Stimulated activated CD8-positive, alpha-beta memory T cell treated with anti-CD3 and anti-CD28 coated beads, Interleukin-4, amount 100 ng/mL, for 24 hours (primary cell): ENCODE measurements at regions not wholly inside any gene's neighbourhood (a gene's known extent, or its start where the extent isn't known, plus 50 kb on each side); places are given as distances from the start of the nearest gene placed in this dataset.
"Not testable (repeated sequence)": the region's sequence is repeated elsewhere in the genome, so short reads cannot be mapped to it uniquely, and the experiment has no call there.

ENCODE experiments used
- DNase-seq: peaks from one replicate; pipeline ENCODE4 v3.0.0-alpha.2; 2020; ENCODE audit warnings: low read depth

- DNase-seq: no peak
Measured at GRCh38 chr2:144011098-144011497, 508.8 kb downstream of the ZEB2 start.

GRCh38 chr2:144010096-144010836, 509.7 kb downstream of the ZEB2 start:
- DNase-seq: no peak

- no peak for DNase-seq
Measured at GRCh38 chr2:144006139-144006538, 513.8 kb downstream of the ZEB2 start.

- DNase-seq: no peak
Measured at GRCh38 chr2:144004742-144005141, 515.2 kb downstream of the ZEB2 start.

- no peak for DNase-seq
Measured at GRCh38 chr2:144003460-144004075, 516.4 kb downstream of the ZEB2 start.

GRCh38 chr2:143996974-143997373, 522.9 kb downstream of the ZEB2 start:
- DNase-seq: no peak

- DNase-seq: no peak
Measured at GRCh38 chr2:143994961-143995360, 525.0 kb downstream of the ZEB2 start.

GRCh38 chr2:143991596-143991995, 528.3 kb downstream of the ZEB2 start:
- not testable (repeated sequence) for DNase-seq

- DNase-seq: no peak
Measured at GRCh38 chr2:143988082-143988481, 531.8 kb downstream of the ZEB2 start.

- DNase-seq: no peak
Measured at GRCh38 chr2:143981428-143981827, 538.5 kb downstream of the ZEB2 start.

- no peak for DNase-seq
Measured at GRCh38 chr2:143977356-143977755, 542.6 kb downstream of the ZEB2 start.

- DNase-seq: no peak
Measured at GRCh38 chr2:143975216-143975615, 544.7 kb downstream of the ZEB2 start.

- DNase-seq: no peak
Measured at GRCh38 chr2:143974262-143974661, 545.7 kb downstream of the ZEB2 start.

- no peak for DNase-seq
Measured at GRCh38 chr2:143968860-143969259, 551.1 kb downstream of the ZEB2 start.

GRCh38 chr2:143968360-143968759, 551.6 kb downstream of the ZEB2 start:
- no peak for DNase-seq

GRCh38 chr2:143965493-143966164, 554.3 kb downstream of the ZEB2 start:
- no peak for DNase-seq

- DNase-seq: no peak
Measured at GRCh38 chr2:143964891-143965290, 555.0 kb downstream of the ZEB2 start.

GRCh38 chr2:143960177-143960576, 559.7 kb downstream of the ZEB2 start:
- no peak for DNase-seq

GRCh38 chr2:143957321-143957720, 562.6 kb downstream of the ZEB2 start:
- no peak for DNase-seq

GRCh38 chr2:143955401-143956065, 564.4 kb downstream of the ZEB2 start:
- DNase-seq: no peak

- DNase-seq: no peak
Measured at GRCh38 chr2:143954844-143955243, 565.1 kb downstream of the ZEB2 start.

GRCh38 chr2:143954186-143954585, 565.7 kb downstream of the ZEB2 start:
- DNase-seq: no peak
